ENCODE measurements at regions not wholly inside any gene's neighbourhood (a gene's known extent, or its start where the extent isn't known, plus 50 kb on each side); places are given as distances from the start of the nearest gene placed in this dataset.

GRCh38 chrX:45751156-45751555 is 550.5 kb upstream of the DIPK2B start (continued):
- TF ChIP-seq KAT8 (CRISPR knock-in tag; IDR thresholded peaks at IDR 0.05) (no peak), SOX5 (CRISPR knock-in tag; IDR thresholded peaks at IDR 0.05; ENCODE audit: borderline replicate concordance) (no peak)

- ChIA-PET CTCF (ENCODE audit: low intra/inter-chr PET ratio, low total read pairs) (no interaction called here), POLR2A (no interaction called here)
- no peak overlapping the region for H3K4me3 ChIP-seq (replicated peaks in 1 of 3; ENCODE audit: insufficient read depth in 1 of 3, low read depth in 2 of 3, low read length in 3 of 3)
- no peak overlapping the region for H3K27ac ChIP-seq (ENCODE audit: extremely low read length, insufficient read depth, low read length)
- no peak for DNase-seq (ENCODE audit: low spot score)
- no peak overlapping the region for H3K9ac ChIP-seq (ENCODE audit: insufficient read depth, low read depth, low read length)
- no peaks in the 10 kb centered on the region for H3K9me3 ChIP-seq (ENCODE audit: low read length)
- no peak overlapping the region for H3K4me2 ChIP-seq (ENCODE audit: low read depth, low read length)
- no peak for ATAC-seq
- peaks cover 3% of the 10 kb centered on the region for H3K4me1 ChIP-seq (ENCODE audit: insufficient read depth, low read length)
- no peaks in the 10 kb centered on the region for H4K20me1 ChIP-seq (ENCODE audit: insufficient read depth, low read length)
- H3K79me2 ChIP-seq (ENCODE audit: insufficient read depth, low read length): peaks cover 7% of the 10 kb centered on the region
- peaks cover 1 to 5% of the 10 kb centered on the region in 2 experiments; a peak in 2 of 5 replicates for H3K36me3 ChIP-seq (replicated peaks in 1 of 2; ENCODE audit: control insufficient read depth in 1 of 2, insufficient read depth in 2 of 2, low read length in 2 of 2)
- H3K27me3 ChIP-seq (ENCODE audit: control insufficient read depth in 1 of 2, insufficient read depth in 2 of 2, low read length in 2 of 2): no peaks in the 10 kb centered on the region
- WGBS (ENCODE audit: low lambda C conversion rate): 100% methylated on average over 4 of the region's 5 CpGs
- H2AFZ ChIP-seq (ENCODE audit: low read length): no peak overlapping the region
- in situ Hi-C loops (cut with HindIII; ENCODE audit: extremely low pct_ligation_motif_present, low pct_unique_long_range_greater_than_20kb): loop anchor here (25.0 kb wide), 1 partner anchor 238 kb away; no protein-coding TSS in a partner anchor
- no TSS peak for BruUV-seq (replicated peaks)
- no peak for FAIRE-seq
- intact Hi-C loops (cut with micrococcal nuclease; ENCODE audit: unreplicated experiment): no loop called here
- TF ChIP-seq KIAA2018 (CRISPR knock-in tag; IDR thresholded peaks at IDR 0.05; ENCODE audit: borderline replicate concordance): no peak
- TF ChIP-seq ZNF710 (CRISPR knock-in tag; IDR thresholded peaks at IDR 0.05; ENCODE audit: borderline replicate concordance): no peak
- no peak for TF ChIP-seq JARID2 (CRISPR knock-in tag; IDR thresholded peaks at IDR 0.05; ENCODE audit: insufficient replicate concordance)
- TF ChIP-seq ZNF501 (CRISPR knock-in tag; IDR thresholded peaks at IDR 0.05): no peak
- TF ChIP-seq ZNF451 (CRISPR knock-in tag; IDR thresholded peaks at IDR 0.05): no peak
- TF ChIP-seq SP5 (CRISPR knock-in tag; IDR thresholded peaks at IDR 0.05; ENCODE audit: borderline replicate concordance, low read depth): no peak
- no peak for TF ChIP-seq ZNF136 (CRISPR knock-in tag; IDR thresholded peaks at IDR 0.05; ENCODE audit: low read depth)
- TF ChIP-seq ZNF704 (CRISPR knock-in tag; IDR thresholded peaks at IDR 0.05; ENCODE audit: borderline replicate concordance): no peak
- TF ChIP-seq ZNF263 (CRISPR knock-in tag; IDR thresholded peaks at IDR 0.05): no peak
- no peak for TF ChIP-seq ZNF33A (CRISPR knock-in tag; IDR thresholded peaks at IDR 0.05; ENCODE audit: borderline replicate concordance)
- no peak for TF ChIP-seq ZNF672 (CRISPR knock-in tag; IDR thresholded peaks at IDR 0.05)
Measured at GRCh38 chrX:45750639-45751038, 550.0 kb upstream of the DIPK2B start.
